GM19328 (cell line): ENCODE measurements at regions not wholly inside any gene's neighbourhood (a gene's known extent, or its start where the extent isn't known, plus 50 kb on each side); places are given as distances from the start of the nearest gene placed in this dataset.

Experiments
- ATAC-seq: cut with Tn5 transposase; IDR thresholded peaks from one replicate; pipeline ENCODE4 v1.9.1; 2021; ENCODE audit warnings: mild to moderate bottlenecking, moderate library complexity; ENCODE audit not compliant: unreplicated experiment

DNA sequence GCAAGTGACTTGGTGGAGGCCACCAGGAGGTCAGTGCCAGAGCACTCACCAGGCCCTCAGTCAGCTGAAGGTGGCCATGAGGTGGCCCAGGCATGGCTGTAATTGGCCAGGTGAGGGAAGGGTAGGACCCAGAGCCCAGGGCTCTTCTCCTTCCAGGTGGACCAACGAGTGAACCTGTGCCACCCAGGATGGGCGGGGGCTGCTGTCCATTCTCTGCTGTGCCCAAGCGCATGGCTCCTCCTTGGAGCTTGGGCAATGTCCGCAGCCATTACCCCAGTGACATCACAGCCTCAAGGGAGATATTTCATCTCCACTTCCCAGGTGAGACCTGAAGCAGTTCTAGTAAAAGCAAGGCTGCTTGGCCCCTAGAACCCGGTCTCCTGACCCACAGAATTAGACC lies 303.0 kb upstream of the FOXF1 start:
- no peak for ATAC-seq

DNA sequence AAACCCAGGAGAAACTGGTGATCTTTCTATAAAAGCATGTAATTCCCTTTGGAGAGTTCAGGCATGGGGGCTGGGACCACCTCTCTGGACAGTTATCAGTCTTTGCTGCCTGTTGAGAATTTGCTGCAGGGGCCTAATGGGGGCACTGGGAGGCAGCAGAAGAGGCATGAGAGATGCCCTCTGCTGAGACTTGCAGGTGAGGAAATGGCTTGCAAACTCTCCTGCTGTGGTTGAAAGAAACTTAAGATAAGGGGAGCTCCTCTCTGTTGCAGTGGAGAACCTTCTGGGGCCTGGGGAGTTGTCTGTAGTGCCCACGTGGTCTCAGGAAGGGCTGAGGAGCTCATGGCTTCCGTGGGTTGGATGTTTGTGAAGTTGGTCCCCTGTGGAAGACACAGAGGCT lies 301.1 kb upstream of the FOXF1 start:
- ATAC-seq, result no peak

DNA sequence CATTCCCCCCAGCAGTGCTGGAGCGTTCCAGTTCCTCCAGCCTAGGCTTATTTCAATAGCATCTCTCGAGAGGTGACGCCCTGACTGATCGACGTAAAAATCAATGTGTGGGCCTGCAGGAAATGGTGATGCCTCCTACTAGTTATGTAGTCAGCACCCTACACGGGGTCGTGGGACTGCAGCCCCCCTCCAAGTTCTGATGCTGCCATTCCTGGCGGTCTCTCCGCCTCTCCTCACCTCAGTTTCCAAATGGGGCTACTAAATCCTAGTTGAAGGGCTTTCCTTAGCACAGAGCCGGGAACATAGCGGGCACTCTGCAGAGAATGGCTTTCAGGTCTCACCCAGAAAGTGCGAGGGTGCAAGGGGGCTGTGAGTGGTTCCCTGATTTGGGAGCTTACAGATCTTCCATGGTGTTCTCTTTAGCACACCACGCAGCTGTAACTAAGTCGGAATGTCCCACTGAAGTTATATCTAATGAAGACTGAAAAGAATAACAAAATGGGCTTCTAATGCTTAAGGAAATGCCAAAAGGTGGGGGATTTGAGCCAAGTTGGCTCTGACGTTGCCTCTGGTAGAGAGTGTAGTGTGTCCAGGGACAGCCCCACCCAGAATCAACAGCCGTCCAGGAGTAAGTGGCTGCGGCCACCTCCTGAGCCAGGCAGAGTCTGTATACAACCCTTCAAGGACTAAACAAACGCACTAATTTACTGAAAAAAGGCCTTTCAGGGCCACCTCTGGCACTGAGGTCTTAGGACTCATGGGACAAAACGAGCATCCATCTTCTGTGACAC lies 299.7 kb upstream of the FOXF1 start:
- no peak for ATAC-seq

DNA sequence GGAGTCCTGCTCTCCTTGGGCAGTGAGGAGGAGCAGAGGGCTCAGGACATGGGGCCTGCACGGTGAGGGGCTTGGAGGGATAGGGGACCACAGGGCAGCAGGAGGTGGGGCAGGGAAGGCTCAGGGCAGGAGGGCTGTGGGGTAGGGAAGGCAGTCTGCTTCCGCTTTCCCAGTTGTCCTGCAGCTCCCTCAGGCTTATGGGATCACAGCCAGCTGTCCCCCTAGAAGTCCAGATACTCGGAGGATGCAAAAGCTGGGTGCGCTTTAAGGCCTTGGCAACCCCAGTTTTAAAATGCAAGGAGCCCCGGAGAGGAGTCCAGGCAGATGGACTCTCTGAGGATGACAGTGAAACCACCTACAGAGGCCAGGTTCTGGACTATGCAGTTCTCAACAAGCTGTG lies 299.1 kb upstream of the FOXF1 start:
- no peak for ATAC-seq

DNA sequence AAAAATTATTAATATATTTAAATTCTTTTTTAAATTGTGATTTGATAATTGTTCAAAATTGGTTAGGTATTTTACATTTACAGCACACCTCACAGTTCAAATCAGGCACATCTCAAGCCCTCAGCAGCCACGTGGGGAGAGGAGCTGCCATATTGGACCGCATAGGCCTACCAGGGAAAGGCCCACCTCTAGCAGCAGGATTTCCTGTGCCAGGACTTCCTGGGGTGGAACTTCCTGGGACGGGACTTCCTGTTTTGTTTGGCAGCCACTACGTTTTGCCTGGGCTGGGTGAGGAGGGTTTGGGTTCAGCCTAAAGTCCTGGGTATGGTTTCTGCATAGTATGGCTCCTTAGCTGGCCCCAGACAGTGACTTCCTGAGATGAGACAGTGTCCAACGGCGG lies 298.5 kb upstream of the FOXF1 start:
- no peak for ATAC-seq

DNA sequence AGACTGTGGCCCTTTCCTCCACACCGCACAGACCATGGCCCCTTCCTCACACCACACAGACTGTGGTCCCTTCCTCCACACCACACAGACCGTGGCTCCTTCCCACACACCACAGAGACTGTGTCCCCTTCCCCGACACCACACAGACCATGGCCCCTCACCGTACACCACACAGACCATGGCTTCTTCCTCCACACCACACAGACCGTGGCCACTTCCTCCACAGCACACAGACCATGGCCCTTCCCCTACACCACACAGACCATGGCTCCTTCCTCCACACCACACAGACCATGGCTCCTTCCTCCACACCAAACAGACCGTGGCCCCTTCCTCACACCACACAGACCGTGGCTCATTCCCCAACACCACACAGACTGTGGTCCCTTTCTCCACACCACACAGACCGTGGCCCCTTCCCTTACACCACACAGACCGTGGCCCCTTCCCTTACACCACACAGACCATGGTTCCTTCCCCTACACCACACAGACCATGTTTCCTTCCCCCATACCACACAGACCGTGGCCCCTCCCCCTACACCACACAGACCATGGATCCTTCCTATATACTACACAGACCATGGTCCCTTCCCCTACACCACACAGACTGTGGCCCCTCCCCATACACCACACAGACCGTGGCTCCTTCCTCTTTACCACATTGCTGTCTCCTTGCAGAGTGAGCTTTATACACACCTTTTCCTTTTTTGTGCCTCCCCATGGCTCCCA lies 297.5 kb upstream of the FOXF1 start:
- no peak for ATAC-seq

DNA sequence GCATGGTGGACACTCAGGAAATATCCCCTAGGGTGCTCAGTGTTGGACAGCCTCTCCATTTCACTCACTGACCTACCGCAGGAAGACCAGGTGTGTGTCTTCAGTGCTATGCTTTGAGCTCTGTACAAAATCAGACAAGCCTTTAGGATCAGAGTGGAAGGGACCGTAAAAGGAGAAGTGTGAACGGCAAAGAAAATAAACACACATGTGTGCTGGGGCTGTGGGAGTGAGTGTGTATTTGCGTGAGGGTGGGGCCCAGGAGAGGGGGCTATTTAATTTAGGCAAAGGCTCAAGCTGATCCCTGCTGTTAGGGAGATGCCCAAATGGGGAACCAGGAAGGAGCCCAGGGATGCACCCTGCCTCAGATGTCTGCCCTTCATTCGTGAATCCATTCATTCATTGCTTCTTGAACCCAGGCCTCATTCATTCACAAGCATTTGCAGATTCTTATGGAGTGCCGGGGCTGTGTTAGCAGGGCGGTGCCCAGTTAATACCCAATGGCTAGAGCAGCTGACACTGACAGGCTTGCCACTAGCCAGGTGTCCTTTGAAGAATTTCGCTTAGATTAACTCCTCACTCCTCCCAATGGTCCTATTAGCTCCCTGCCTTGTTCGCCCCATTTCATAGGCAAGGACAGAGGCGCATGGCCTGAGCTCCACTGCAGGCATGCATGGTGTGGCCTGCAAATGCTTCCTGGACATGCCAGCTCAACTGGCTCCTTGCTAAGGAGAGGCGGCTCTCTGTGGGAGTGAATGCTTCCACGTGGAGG lies 296.7 kb upstream of the FOXF1 start:
- no peak for ATAC-seq

DNA sequence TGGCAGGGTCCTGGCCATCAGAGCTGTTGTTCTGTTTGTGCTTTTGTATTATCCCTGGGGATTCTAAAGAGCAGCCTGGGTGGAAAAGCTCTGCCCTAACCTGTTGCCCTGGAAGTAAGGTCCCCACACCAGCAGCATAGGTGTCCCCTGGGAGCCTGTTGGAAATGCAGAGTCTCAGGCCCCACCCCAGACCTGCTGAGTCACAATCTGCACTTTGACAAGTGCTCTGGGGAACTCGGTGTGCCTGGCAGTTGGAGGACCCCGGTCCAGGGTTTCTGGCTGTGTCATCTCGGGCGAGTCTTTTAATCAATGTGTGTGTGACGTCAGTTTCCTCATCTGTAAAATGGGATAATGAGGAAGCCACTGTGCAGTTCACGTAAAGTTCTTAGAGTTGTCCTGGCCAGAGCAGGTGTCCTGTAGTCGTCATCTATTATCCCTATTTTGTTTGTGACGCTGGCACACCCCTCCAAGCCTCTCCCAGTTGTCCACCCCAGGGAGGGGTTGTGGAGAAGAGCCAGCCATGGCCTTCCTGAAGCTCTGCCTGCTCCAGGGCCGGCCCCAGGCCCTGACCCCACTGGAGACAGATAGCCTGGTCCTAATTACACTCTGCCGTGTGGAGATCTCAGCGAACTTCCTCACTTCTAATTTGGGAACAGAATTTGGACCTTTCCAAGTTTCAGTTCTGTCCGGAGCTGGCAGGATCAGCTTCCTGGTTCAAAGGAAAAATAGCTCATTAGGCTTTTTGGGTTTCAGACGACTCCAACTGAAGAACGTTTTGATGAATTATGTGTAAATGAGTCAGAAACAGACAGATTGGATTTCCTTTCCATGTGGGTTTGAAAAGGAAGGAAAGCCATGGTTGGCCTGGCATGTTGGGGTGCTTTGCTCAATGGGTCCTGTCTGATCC lies 295.7 kb upstream of the FOXF1 start:
- no peak for ATAC-seq

DNA sequence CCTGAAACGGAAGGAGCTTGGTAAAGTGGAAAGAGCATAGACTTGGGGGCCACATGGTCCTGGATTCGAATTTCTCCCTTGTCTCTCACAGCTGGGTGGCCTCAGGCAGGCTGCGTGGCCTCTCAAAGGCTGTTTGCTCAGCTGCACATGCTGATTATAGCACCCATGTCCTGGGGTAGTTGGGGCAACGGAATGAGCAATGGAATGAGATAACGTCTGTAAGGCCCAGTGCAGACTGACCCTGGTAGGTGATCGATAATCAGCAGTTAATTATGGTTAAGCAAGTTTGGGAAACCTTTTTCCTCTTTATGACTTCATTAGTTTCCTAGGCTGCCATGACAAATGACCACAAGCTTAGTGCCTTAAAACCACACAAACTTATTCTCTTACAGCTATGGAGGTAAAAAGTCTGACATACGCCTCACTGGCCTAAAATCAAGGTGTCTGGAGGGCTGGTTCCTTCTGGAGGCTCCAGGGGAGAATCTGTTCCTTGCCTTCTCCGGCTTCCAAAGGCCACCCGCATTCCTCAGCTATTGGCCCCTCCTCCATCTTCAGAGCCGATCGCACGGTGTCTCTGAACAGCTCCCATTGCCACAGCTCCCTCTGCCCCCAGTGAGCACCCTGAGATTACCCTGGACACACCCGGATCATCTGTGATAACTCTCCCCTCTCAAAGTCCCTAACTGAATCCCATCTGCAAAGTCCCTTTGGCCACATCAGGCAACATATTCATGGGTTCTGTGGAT lies 294.9 kb upstream of the FOXF1 start:
- ATAC-seq, result no peak

DNA sequence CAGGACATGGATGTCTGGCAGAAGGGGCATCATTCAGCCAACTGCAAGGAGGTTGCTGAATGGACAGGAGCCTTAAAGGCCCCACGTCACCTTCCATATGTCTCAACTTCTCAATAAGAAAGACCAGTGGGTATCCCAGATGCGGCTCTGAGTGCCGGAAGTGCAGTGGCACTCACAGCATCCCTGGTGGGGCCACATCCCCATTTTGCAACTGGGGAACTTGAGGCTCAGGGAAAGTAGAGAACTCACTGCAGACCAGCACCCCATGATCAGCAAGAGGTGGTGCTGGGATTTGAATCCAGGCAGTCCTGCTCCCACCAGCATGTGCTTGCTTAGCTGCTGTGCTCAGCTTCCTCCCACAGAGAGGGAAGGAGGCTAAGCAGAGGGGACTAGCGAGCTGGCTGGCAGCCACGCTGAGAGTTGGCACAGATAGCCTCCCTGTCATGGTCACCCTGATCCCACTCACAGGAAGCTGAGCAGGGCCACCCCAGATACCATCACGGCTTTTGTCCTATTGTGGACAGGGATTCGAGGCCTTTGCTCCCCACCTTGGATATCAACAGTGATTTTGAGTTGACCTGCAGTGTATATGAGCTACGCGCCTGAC lies 294.2 kb upstream of the FOXF1 start:
- no peak for ATAC-seq

DNA sequence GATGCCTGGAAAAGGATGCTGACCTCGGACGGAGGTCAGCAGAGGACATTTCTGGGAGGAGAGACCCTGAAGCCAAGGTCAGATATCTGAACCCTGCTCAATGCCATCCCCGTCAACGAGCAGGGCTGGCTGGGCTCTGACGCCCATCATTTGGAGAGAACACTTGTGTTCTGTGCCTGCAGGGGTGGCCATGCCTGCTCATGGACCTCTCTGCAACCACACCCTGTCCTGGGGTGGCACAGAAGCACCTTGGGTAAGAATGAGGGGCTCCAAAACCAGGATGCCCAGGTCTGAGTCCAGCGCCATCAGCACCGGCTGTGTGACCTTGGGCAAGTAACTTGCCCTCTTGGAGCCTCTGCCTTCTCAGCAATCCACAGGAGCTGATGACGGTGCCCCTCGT lies 293.7 kb upstream of the FOXF1 start:
- ATAC-seq, result no peak

DNA sequence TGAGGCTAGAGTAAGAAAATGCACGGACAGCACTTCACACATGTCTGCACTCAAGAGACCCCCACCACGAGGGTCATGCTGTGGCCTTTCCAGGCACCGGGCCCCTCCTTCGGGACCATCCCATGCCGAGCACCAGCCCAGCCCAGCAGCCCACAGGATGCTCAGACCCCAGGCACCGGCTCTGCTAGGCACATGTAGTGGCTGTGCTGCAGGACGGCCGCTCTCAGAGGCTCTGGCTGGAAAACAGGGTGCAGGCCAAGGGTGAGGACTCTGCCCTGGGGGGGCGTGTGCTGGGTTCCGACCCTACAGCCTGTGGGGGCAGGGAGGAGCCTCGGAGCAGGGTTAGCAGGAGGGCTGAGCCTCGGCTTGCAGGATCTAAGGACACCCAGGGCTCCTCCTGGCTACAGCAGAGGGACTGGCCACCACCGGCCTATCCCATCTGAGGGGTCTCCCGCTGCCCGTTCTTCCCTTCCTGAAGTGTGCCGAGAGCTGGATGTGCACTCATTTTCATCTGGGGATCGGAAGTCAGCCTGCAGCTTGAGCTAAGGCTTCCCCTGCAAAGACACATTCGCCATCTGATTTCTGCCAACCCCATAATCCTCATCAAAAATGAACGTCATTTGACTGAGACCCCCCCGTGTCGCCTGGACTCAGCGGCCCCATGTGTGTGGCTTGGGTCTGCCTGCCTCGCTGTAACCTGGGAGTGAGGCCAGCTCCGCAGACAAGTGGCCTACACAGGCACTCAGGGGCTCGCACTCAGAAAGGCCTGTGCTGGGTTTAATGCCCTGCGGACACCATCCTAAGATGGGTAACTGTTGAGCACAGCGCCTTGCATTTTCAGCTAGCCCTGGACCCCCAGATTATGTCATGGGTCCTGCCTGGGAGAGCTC lies 293.1 kb upstream of the FOXF1 start:
- no peak for ATAC-seq

DNA sequence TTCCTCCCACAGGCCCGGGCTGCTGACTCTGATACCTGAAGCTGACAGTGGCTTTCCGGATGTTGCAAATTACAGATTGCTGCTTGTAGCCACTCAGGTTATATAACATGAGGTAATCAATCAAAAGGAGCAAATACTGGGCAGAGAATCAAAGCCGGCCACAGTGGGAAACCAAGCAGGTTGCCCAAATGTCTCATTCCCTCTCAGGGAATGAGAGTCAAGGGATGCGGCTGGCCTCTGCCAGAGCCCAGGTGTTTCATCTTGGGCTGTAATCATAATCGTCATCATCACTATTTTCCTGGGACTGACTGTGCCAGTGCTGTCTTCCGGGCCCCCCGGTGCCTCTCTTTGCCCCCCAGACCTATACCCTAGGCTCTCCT lies 292.4 kb upstream of the FOXF1 start:
- ATAC-seq, result no peak

DNA sequence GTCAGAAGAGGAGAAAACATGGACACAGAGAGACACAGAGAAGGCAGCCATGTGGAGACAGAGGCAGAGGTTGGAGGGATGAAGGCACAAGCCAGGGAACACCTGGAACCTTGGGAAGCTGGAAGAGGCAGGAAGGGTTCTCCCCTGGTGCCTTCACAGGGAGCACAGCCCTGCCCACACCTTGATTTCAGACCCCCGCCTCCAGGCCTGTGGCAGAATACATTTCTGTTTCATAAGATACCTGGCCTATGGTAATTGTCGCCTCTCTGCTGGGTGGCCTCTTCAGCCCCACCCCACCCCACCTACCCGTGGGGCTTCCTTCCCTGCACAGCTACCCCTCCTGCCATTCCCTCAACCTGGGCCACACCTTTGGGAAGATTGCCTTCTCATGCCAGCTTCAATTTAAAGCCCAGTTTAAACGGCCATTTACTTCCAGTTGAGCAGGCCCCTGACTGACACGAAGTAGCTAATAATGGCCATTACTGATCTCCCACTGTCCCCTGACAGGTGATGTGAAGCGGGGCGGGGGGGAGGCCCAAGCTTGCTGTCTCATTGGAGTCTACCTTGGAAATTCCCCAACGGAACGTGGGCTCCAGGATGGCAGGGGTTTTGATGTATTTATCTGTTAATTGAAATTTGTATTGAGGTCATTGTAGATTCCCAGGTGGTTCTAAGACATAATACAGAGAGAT lies 291.7 kb upstream of the FOXF1 start:
- ATAC-seq, result no peak

DNA sequence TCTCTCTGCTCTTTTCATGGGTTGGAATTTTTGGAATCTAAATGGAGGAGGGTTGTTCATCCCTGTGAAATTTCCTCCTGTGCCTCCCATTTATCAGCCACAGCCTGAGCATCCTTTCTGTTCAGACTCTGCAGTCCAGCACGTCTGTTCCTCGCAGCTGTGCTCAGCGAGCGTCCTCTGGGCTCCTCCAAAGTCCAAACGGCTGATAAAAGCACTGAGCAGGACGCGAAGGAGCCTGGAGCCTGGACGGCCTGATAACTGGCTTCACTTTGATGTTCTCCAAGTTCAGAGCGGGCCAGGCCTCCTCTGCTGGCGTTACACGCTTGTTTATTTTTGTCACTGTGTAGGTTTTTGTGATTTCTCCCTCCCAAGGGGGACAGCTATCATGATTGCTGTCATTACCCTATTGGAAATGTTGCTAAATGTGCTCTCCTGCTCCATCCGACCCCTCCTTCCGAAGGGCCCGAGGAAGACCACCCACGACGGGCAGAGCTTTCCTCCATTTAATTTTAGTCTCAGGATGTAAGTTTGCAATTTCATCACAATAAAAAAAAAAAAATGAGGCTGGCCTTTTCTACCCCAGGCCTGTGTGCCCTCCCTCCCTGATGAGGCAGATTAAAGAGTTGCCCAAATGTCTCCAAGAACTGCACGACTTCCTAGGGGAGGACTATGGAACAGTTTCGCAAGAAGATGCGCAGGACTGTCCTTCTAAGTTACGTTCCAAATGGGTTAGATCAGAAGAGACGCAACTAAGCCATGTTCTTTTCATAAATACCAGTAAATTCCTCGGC lies 290.5 kb upstream of the FOXF1 start:
- ATAC-seq, result no peak

DNA sequence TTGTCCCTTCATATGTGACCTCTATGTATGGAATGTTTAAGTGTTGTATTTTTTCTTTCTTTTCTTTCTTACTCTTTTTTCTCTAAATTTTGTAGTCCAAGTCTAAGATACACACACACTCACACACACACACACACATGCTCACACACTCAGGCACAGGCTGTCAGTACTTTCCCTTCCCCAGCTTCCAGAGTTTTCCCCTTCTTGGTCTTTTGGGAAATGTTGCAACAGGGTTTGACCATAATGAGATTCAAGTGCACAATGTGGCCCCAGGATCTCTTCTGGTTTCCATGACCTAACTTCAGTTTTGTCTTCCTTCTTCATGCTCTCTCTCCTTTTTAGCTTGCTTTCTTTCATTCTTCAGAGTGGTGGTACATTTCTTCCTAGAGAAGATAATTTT lies 289.8 kb upstream of the FOXF1 start:
- no peak for ATAC-seq

DNA sequence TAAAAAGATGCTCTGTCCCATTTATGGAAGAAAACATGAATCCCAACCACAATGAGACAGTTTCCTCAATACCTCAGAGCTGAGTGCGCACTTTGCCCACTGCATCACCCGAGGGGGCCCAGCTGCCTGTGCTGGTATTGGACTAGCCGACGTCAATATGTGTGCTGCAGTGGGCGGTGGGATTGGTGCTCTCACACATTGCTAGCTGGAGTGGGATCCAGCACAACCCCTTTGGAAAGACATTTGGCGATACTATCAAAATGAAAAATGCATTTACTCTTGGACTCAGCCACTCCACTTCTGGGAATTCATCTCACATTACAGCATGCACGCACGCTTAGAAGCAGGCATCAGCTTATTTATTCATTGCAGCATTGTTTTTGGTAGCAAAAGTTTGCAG lies 289.2 kb upstream of the FOXF1 start:
- ATAC-seq, result no peak
